A549 (cell line): ENCODE measurements at regions not wholly inside any gene's neighbourhood (a gene's known extent, or its start where the extent isn't known, plus 50 kb on each side); places are given as distances from the start of the nearest gene placed in this dataset.
A peak's percentile ranks its signal among the peaks of the same experiment; 100 is the strongest.

Experiments used
- ATAC-seq, 2 experiments: fragments of 200-7000 bp in 1 of 2; fragments of >200 bp in 1 of 2; cut with Nextera tagmentation in 1 of 2; cut with Tn5 transposase in 1 of 2; 3 replicates each; pipeline versions ENCODE4 v1.8.0 to v1.9.1; 2018 to 2020; ENCODE audit warnings: mild to moderate bottlenecking in 1 of 2, moderate library complexity in 1 of 2
- CTCF ChIA-PET: fragments of 300-600 bp; sonication (Branson Sonifier 250); formaldehyde crosslinking; extraction: SDS; loops from one replicate; lab custom pipeline; 2021; ENCODE audit warnings: antibody characterized with exemption, inconsistent platforms; lab: Yijun Ruan, JAX
- POLR2A ChIA-PET: fragments of 350-600 bp; formaldehyde crosslinking; extraction: SDS; loops from one replicate; lab custom pipeline; 2021; ENCODE audit warnings: antibody characterized with exemption, inconsistent platforms; lab: Yijun Ruan, JAX
- DNase-seq, 2 experiments: peaks; one replicate each; pipeline versions ENCODE4 v3.0.0 to v3.0.0-alpha.2; 2011 to 2016; ENCODE audit warnings: low read depth in 1 of 2, low spot score in 1 of 2
- FAIRE-seq: peaks from 2 replicates; lab custom pipeline; 2011; peaks lifted over from hg19 to GRCh38; lab: Jason Lieb, UNC
- H3K27ac ChIP-seq, 2 experiments: fragments of >200 bp; sonication (Bioruptor Twin); formaldehyde crosslinking; 3 replicates each; pipeline ENCODE4 v1.5.1; 2016 to 2017
- H3K4me1 ChIP-seq: fragments of >200 bp; sonication (Bioruptor Twin); formaldehyde crosslinking; 3 replicates; pipeline ENCODE4 v1.6.1; 2016
- H3K4me2 ChIP-seq: fragments of >200 bp; sonication (Bioruptor Twin); formaldehyde crosslinking; 3 replicates; pipeline ENCODE4 v1.6.1; 2016
- H3K4me3 ChIP-seq: fragments of >200 bp; sonication (Bioruptor Twin); formaldehyde crosslinking; 3 replicates; pipeline ENCODE4 v1.5.1; 2016
- H3K9me3 ChIP-seq: fragments of >200 bp; sonication (Bioruptor Twin); formaldehyde crosslinking; 3 replicates; pipeline ENCODE4 v1.6.1; 2016
- BHLHE40 ChIP-seq: IDR thresholded peaks from 2 replicates; pipeline ENCODE4 v1.6.1; 2012; ENCODE audit warnings: low read depth, low read length, inconsistent platforms
- CHD2 ChIP-seq: fragments of 150-350 bp; IDR thresholded peaks from 2 replicates; pipeline ENCODE4 v1.6.1; 2014; ENCODE audit warnings: low read length; ENCODE audit not compliant: partially characterized antibody
- EHF ChIP-seq: fragments of 250-450 bp; sonication (Bioruptor Pico); IDR thresholded peaks from 2 replicates; pipeline ENCODE4 v1.5.0; 2020; ENCODE audit warnings: mild to moderate bottlenecking
- ESRRA ChIP-seq: fragments of 150-350 bp; IDR thresholded peaks from 2 replicates; pipeline ENCODE4 v1.6.1; 2014; ENCODE audit warnings: mild to moderate bottlenecking, low read length, borderline replicate concordance
- FOSL2 ChIP-seq, 2 experiments: fragments of 450-650 bp in 1 of 2; fragments of >200 bp in 1 of 2; sonication (Bioruptor Twin) in 1 of 2; formaldehyde crosslinking; IDR thresholded peaks; 2 replicates each; pipeline versions ENCODE4 v1.5.0 to v1.6.1; 2016 to 2020; ENCODE audit warnings: mild to moderate bottlenecking in 1 of 2, moderate library complexity in 1 of 2
- FOXS1 ChIP-seq: fragments of 250-450 bp; sonication (Bioruptor Pico); IDR thresholded peaks from 2 replicates; pipeline ENCODE4 v1.5.0; 2020; ENCODE audit warnings: mild to moderate bottlenecking, moderate library complexity
- GATA3 ChIP-seq: IDR thresholded peaks from 2 replicates; pipeline ENCODE4 v1.6.1; 2012; ENCODE audit warnings: borderline replicate concordance
- HEYL ChIP-seq: fragments of 250-450 bp; sonication (Bioruptor Pico); IDR thresholded peaks from 2 replicates; pipeline ENCODE4 v1.8.0; 2021; ENCODE audit warnings: mild to moderate bottlenecking, moderate library complexity
- HOXA7 ChIP-seq: fragments of 250-450 bp; sonication (Bioruptor Pico); IDR thresholded peaks from 2 replicates; pipeline ENCODE4 v1.5.0; 2020; ENCODE audit warnings: mild to moderate bottlenecking, moderate library complexity
- HOXB13 ChIP-seq: fragments of 250-450 bp; sonication (Bioruptor Pico); IDR thresholded peaks from 2 replicates; pipeline ENCODE4 v1.5.0; 2020; ENCODE audit warnings: low read depth, mild to moderate bottlenecking, moderate library complexity
- JUN ChIP-seq, 2 experiments: fragments of >200 bp; sonication (Bioruptor Twin); formaldehyde crosslinking; IDR thresholded peaks; 2 replicates in 1 of 2; 3 replicates in 1 of 2; pipeline ENCODE4 v1.6.1; 2016 to 2017
- JUNB ChIP-seq: fragments of >200 bp; sonication (Bioruptor Twin); formaldehyde crosslinking; IDR thresholded peaks from 2 replicates; pipeline ENCODE4 v1.6.1; 2016
- KDM1A ChIP-seq: fragments of 200-600 bp; sonication (generic); IDR thresholded peaks from 2 replicates; pipeline ENCODE4 v1.6.1; 2016; ENCODE audit warnings: low read depth, mild to moderate bottlenecking
- MAFK ChIP-seq: fragments of 450-650 bp; IDR thresholded peaks from 2 replicates; pipeline ENCODE4 v1.6.1; 2014; ENCODE audit not compliant: partially characterized antibody
- NR3C1 ChIP-seq: fragments of >200 bp; sonication (Bioruptor Twin); formaldehyde crosslinking; IDR thresholded peaks from 3 replicates; pipeline ENCODE4 v1.6.1; 2017
- POLR2A ChIP-seq: IDR thresholded peaks from 2 replicates; pipeline ENCODE4 v1.6.1; 2012; ENCODE audit warnings: mild to moderate bottlenecking, low read length
- RARB ChIP-seq: fragments of 250-450 bp; sonication (Bioruptor Pico); IDR thresholded peaks from 2 replicates; pipeline ENCODE4 v1.8.0; 2021; ENCODE audit warnings: mild to moderate bottlenecking, moderate library complexity
- TFCP2L1 ChIP-seq: fragments of 250-450 bp; sonication (Bioruptor Pico); IDR thresholded peaks from 2 replicates; pipeline ENCODE4 v1.5.0; 2021; ENCODE audit warnings: mild to moderate bottlenecking
- WGBS: methylation state at CpG from one replicate; pipeline ENCODE4 v1.1.6; 2017; ENCODE audit errors: missing lambda C conversion rate; 5-methylcytosine and 5-hydroxymethylcytosine counted together
- TF ChIP-seq, protein P1 (sequence below): fragments of >200 bp; sonication (Bioruptor Twin); formaldehyde crosslinking; IDR thresholded peaks from 3 replicates; pipeline ENCODE4 v1.5.1; 2016
- TF ChIP-seq, protein P2 (sequence below): IDR thresholded peaks from 2 replicates; pipeline ENCODE4 v1.6.1; 2012
- TF ChIP-seq, protein P3 (sequence below): fragments of 200-600 bp; sonication (generic); IDR thresholded peaks from 2 replicates; pipeline ENCODE4 v1.6.1; 2016; ENCODE audit warnings: antibody characterized with exemption, mild to moderate bottlenecking, moderate library complexity
- TF ChIP-seq, protein P4 (sequence below): fragments of >200 bp; sonication (Bioruptor Twin); formaldehyde crosslinking; IDR thresholded peaks from 3 replicates; pipeline ENCODE4 v1.6.1; 2016

DNA sequence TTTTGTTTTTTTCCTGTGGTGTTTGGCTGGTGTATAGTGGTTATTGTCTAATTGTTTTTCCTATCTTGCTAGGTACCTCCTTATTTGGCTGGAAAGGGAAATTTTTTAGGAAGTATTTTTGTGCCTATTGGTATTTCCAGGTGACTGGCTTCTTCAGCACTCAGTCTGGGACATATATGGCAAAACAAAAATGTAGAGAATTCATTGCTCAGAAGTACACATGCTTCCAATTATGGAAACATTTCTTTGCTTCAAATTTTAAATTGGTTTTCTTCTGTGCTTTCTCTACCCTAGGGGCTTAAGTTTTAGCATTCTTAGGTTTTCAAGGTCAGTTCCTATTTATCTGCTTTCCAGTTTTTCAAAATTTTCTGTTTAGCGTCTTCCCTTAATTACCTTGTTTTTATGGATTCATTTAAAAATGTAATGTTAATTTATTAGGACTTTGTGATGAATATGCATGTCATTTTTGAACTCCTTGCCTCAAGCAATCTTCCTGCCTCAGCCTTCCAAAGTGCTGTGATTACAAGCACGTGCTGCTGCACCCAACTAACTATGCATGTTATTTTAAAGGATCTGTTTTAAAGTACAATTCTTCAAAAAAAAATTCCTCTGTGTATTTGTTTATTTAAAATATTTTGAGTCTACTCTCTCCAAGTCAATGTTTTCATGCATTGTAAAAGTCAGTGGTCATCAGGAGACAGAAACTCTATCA is 231.9 kb upstream of the DPPA4 start:
- Histone ChIP-seq H3K4me1 (no peaks in the 10 kb centered on the region), H3K27ac (no peak overlapping the region), H3K4me2 (no peak overlapping the region), H3K9me3 (no peaks in the 10 kb centered on the region), H3K4me3 (no peak overlapping the region)
- ATAC-seq (no peak), FAIRE-seq (peak; percentile 70), DNase-seq (no peak)
- TF ChIP-seq FOXS1 (CRISPR knock-in tag) (no peak), HOXA7 (CRISPR knock-in tag) (no peak), MAFK (no peak)
- POLR2A ChIA-PET = no interaction called here
- CTCF ChIA-PET = no interaction called here
- WGBS = 46% methylated on average over 2 of the region's 2 CpGs

DNA sequence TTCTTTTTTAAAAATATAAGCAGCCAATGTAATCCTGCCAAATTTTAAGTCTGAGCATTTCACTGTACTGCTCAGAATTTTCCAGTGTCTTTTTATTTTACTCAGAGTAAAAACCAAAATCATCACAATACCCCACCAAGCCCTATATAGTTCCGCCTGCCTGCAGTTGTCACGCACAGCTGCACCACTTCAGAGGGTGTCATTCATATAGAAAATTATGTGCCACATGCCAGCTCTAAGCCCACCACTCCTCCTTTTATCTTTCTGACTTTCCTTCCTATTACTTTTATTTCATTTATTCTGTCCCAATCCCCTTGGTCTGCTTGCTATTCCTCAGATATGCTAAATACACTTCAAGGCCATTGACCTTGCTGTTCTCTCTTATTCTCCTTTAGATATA is 233.1 kb upstream of the DPPA4 start:
- Histone ChIP-seq H3K27ac (no peak overlapping the region), H3K4me2 (no peak overlapping the region), H3K9me3 (no peaks in the 10 kb centered on the region)
- no peak for DNase-seq
- no peak for ATAC-seq
- TF ChIP-seq, protein P1, sequence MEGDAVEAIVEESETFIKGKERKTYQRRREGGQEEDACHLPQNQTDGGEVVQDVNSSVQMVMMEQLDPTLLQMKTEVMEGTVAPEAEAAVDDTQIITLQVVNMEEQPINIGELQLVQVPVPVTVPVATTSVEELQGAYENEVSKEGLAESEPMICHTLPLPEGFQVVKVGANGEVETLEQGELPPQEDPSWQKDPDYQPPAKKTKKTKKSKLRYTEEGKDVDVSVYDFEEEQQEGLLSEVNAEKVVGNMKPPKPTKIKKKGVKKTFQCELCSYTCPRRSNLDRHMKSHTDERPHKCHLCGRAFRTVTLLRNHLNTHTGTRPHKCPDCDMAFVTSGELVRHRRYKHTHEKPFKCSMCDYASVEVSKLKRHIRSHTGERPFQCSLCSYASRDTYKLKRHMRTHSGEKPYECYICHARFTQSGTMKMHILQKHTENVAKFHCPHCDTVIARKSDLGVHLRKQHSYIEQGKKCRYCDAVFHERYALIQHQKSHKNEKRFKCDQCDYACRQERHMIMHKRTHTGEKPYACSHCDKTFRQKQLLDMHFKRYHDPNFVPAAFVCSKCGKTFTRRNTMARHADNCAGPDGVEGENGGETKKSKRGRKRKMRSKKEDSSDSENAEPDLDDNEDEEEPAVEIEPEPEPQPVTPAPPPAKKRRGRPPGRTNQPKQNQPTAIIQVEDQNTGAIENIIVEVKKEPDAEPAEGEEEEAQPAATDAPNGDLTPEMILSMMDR = no peak
- TF ChIP-seq NR3C1 (no peak), BHLHE40 (no peak), ESRRA (no peak), HOXB13 (CRISPR knock-in tag) (no peak), JUNB (no peak), GATA3 (no peak), RARB (CRISPR knock-in tag) (no peak), EHF (CRISPR knock-in tag) (no peak), CHD2 (no peak), MAFK (no peak), KDM1A (no peak), FOSL2 (IDR thresholded peaks at IDR 0.05) (no peak), FOSL2 (CRISPR knock-in tag; IDR thresholded peaks at IDR 0.05) (no peak), HEYL (no peak)
- TF ChIP-seq, protein P2, sequence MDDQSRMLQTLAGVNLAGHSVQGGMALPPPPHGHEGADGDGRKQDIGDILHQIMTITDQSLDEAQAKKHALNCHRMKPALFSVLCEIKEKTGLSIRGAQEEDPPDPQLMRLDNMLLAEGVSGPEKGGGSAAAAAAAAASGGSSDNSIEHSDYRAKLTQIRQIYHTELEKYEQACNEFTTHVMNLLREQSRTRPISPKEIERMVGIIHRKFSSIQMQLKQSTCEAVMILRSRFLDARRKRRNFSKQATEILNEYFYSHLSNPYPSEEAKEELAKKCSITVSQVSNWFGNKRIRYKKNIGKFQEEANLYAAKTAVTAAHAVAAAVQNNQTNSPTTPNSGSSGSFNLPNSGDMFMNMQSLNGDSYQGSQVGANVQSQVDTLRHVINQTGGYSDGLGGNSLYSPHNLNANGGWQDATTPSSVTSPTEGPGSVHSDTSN = no peak
- TF ChIP-seq, all 56 proteins: peak for 0
- Histone ChIP-seq H3K4me1 (no peaks in the 10 kb centered on the region), H3K4me3 (no peak overlapping the region)
- FAIRE-seq = no peak
- WGBS = 87% methylated on average over 2 of the region's 2 CpGs
- POLR2A ChIA-PET = no interaction called here
- CTCF ChIA-PET = no interaction called here

DNA sequence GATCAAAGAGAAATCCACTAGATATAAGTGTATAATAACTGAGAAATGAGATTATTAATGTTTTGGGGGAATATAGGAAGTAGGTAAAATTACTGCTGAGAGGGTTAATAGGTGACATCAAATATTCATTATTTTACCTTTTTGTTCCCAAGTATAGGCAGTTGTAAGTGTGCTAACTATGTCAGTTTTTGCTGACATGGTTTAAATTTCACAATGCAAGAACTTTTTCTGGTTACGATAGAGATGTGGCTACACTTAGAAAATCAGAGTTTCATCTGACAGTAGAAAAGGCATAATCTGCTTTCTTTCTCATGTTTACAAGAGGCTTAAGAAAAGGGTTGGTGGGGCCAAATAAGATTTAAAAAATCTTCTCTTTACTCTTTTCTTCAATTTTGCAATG is 235.0 kb upstream of the DPPA4 start:
- Histone ChIP-seq H3K27ac (no peak overlapping the region), H3K4me3 (no peak overlapping the region), H3K4me2 (no peak overlapping the region), H3K9me3 (no peaks in the 10 kb centered on the region), H3K4me1 (no peaks in the 10 kb centered on the region)
- no peak for DNase-seq
- ChIA-PET POLR2A (no interaction called here), CTCF (no interaction called here)
- WGBS = 93% methylated on average over 1 of the region's 1 CpG
- FAIRE-seq = no peak
- no peak for ATAC-seq
- TF ChIP-seq MAFK (peak; percentile 89), TFCP2L1 (no peak)

DNA sequence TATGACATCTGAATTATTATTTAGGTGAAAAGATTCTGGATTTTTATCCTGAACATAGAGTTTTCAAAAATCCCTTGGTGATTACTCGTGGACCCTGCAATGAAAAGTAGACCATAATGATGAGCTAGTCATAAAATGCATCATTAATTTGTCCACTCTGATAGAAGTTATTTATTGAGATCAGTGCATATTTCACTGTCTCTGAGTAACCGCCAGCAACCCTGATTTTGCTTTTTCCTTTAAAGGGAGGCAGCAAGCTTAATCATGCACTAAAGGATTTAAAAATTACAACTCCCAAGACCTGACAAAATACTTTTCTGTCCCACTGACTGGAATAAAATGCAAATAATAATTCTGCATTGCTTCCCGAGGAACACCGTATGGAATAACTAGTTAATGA is 259.6 kb upstream of the DPPA4 start:
- ATAC-seq = no peak
- H3K9me3 ChIP-seq = peaks cover 12% of the 10 kb centered on the region; the same call in 1 of the 3 replicates
- ChIA-PET POLR2A (no interaction called here), CTCF (no interaction called here)
- H3K27ac ChIP-seq = no peak overlapping the region
- no peak overlapping the region for H3K4me3 ChIP-seq
- 51% methylated on average over 4 of the region's 4 CpGs for WGBS
- no peaks in the 10 kb centered on the region for H3K4me1 ChIP-seq
- no peak for FAIRE-seq
- H3K4me2 ChIP-seq = no peak overlapping the region
- DNase-seq = no peak
- TF ChIP-seq FOSL2 (IDR thresholded peaks at IDR 0.05) (no peak), FOSL2 (CRISPR knock-in tag; IDR thresholded peaks at IDR 0.05) (no peak), JUN (IDR thresholded peaks at IDR 0.05) (no peak), POLR2A (no peak), EHF (CRISPR knock-in tag) (no peak)
- TF ChIP-seq, protein P3, sequence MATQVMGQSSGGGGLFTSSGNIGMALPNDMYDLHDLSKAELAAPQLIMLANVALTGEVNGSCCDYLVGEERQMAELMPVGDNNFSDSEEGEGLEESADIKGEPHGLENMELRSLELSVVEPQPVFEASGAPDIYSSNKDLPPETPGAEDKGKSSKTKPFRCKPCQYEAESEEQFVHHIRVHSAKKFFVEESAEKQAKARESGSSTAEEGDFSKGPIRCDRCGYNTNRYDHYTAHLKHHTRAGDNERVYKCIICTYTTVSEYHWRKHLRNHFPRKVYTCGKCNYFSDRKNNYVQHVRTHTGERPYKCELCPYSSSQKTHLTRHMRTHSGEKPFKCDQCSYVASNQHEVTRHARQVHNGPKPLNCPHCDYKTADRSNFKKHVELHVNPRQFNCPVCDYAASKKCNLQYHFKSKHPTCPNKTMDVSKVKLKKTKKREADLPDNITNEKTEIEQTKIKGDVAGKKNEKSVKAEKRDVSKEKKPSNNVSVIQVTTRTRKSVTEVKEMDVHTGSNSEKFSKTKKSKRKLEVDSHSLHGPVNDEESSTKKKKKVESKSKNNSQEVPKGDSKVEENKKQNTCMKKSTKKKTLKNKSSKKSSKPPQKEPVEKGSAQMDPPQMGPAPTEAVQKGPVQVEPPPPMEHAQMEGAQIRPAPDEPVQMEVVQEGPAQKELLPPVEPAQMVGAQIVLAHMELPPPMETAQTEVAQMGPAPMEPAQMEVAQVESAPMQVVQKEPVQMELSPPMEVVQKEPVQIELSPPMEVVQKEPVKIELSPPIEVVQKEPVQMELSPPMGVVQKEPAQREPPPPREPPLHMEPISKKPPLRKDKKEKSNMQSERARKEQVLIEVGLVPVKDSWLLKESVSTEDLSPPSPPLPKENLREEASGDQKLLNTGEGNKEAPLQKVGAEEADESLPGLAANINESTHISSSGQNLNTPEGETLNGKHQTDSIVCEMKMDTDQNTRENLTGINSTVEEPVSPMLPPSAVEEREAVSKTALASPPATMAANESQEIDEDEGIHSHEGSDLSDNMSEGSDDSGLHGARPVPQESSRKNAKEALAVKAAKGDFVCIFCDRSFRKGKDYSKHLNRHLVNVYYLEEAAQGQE = no peak
- TF ChIP-seq, protein P1 = no peak
- TF ChIP-seq, protein P4, sequence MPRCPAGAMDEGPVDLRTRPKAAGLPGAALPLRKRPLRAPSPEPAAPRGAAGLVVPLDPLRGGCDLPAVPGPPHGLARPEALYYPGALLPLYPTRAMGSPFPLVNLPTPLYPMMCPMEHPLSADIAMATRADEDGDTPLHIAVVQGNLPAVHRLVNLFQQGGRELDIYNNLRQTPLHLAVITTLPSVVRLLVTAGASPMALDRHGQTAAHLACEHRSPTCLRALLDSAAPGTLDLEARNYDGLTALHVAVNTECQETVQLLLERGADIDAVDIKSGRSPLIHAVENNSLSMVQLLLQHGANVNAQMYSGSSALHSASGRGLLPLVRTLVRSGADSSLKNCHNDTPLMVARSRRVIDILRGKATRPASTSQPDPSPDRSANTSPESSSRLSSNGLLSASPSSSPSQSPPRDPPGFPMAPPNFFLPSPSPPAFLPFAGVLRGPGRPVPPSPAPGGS = no peak
